DMS114 treated with DMSO at 0.1 percent for 48 hours (cell line): ENCODE measurements at regions not wholly inside any gene's neighbourhood (a gene's known extent, or its start where the extent isn't known, plus 50 kb on each side); places are given as distances from the start of the nearest gene placed in this dataset.
"Not testable (repeated sequence)": the region's sequence is repeated elsewhere in the genome, so short reads cannot be mapped to it uniquely, and the experiment has no call there.

Experiments
- DNase-seq: peaks from one replicate; lab custom pipeline; 2025; ENCODE audit not compliant: unreplicated experiment; lab: John Stamatoyannopoulos, UW

- DNase-seq: no peak
Observed at GRCh38 chrX:140447150-140447549, 57.7 kb downstream of the SOX3 start.

GRCh38 chrX:140440876-140441275, 64.0 kb downstream of the SOX3 start:
- no peak for DNase-seq

- DNase-seq: no peak
Observed at GRCh38 chrX:140439476-140439875, 65.4 kb downstream of the SOX3 start.

GRCh38 chrX:140434347-140434746, 70.5 kb downstream of the SOX3 start:
- no peak for DNase-seq

GRCh38 chrX:140433582-140433981, 71.3 kb downstream of the SOX3 start:
- no peak for DNase-seq

- no peak for DNase-seq
Observed at GRCh38 chrX:140432346-140433175, 72.3 kb downstream of the SOX3 start.

GRCh38 chrX:140431521-140431920, 73.3 kb downstream of the SOX3 start:
- no peak for DNase-seq

- DNase-seq: no peak
Observed at GRCh38 chrX:140425712-140426395, 79.0 kb downstream of the SOX3 start.

GRCh38 chrX:140422501-140422900, 82.4 kb downstream of the SOX3 start:
- no peak for DNase-seq

- DNase-seq: not testable (repeated sequence)
Observed at GRCh38 chrX:140402131-140402530, 102.7 kb downstream of the SOX3 start.

- not testable (repeated sequence) for DNase-seq
Observed at GRCh38 chrX:140396326-140396725, 108.5 kb downstream of the SOX3 start.

GRCh38 chrX:140393507-140393906, 111.4 kb downstream of the SOX3 start:
- no peak for DNase-seq

- DNase-seq: no peak
Observed at GRCh38 chrX:140391313-140391712, 113.6 kb downstream of the SOX3 start.

GRCh38 chrX:140389331-140389730, 115.5 kb downstream of the SOX3 start:
- DNase-seq: no peak

GRCh38 chrX:140362861-140363260, 142.0 kb downstream of the SOX3 start:
- DNase-seq: no peak

GRCh38 chrX:140360924-140361323, 143.9 kb downstream of the SOX3 start:
- no peak for DNase-seq

GRCh38 chrX:140360284-140360683, 144.6 kb downstream of the SOX3 start:
- DNase-seq: no peak

GRCh38 chrX:140355922-140356321, 148.9 kb downstream of the SOX3 start:
- DNase-seq: no peak

GRCh38 chrX:140355429-140355828, 149.4 kb downstream of the SOX3 start:
- no peak for DNase-seq

GRCh38 chrX:140354431-140355120, 150.3 kb downstream of the SOX3 start:
- no peak for DNase-seq

GRCh38 chrX:140346729-140347128, 158.1 kb downstream of the SOX3 start:
- no peak for DNase-seq
